ENCODE measurements at regions not wholly inside any gene's neighbourhood (a gene's known extent, or its start where the extent isn't known, plus 50 kb on each side); places are given as distances from the start of the nearest gene placed in this dataset.

GRCh38 chr3:71847794-71848193 lies 62.8 kb upstream of the PROK2 start:
- TF ChIP-seq POLR2A (IDR thresholded peaks at IDR 0.05; ENCODE audit: extremely low read depth, insufficient read length), result no peak
- TF ChIP-seq, protein P1, sequence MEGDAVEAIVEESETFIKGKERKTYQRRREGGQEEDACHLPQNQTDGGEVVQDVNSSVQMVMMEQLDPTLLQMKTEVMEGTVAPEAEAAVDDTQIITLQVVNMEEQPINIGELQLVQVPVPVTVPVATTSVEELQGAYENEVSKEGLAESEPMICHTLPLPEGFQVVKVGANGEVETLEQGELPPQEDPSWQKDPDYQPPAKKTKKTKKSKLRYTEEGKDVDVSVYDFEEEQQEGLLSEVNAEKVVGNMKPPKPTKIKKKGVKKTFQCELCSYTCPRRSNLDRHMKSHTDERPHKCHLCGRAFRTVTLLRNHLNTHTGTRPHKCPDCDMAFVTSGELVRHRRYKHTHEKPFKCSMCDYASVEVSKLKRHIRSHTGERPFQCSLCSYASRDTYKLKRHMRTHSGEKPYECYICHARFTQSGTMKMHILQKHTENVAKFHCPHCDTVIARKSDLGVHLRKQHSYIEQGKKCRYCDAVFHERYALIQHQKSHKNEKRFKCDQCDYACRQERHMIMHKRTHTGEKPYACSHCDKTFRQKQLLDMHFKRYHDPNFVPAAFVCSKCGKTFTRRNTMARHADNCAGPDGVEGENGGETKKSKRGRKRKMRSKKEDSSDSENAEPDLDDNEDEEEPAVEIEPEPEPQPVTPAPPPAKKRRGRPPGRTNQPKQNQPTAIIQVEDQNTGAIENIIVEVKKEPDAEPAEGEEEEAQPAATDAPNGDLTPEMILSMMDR (IDR thresholded peaks at IDR 0.05; ENCODE audit: low read depth, low read length), result no peak
- TF ChIP-seq, protein P2, sequence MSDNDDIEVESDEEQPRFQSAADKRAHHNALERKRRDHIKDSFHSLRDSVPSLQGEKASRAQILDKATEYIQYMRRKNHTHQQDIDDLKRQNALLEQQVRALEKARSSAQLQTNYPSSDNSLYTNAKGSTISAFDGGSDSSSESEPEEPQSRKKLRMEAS (IDR thresholded peaks at IDR 0.05; ENCODE audit: low read depth, low read length), result no peak
